ENCODE measurements at regions not wholly inside any gene's neighbourhood (a gene's known extent, or its start where the extent isn't known, plus 50 kb on each side); places are given as distances from the start of the nearest gene placed in this dataset.

DNA sequence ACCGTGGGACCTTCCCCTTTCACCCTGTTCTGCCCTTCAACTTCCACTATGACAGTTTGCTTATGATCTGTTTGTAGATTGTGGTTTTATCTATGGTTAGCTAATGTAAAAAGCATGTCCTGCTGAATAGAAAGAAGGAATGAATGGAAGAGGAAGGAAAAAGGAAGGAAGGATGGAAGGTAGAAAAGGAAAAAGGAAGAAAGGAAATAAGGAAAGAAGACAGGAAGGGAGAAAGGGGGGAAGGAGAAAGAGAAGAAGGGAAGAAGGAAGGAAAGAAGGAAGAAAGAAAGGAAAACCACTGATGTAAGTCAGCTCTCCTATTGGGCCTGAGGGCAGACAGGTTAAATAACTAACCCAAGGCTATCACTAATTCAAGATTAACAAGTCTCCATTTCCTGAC is 319.1 kb upstream of the KLF3 start:
- no peak for DNase-seq

DNA sequence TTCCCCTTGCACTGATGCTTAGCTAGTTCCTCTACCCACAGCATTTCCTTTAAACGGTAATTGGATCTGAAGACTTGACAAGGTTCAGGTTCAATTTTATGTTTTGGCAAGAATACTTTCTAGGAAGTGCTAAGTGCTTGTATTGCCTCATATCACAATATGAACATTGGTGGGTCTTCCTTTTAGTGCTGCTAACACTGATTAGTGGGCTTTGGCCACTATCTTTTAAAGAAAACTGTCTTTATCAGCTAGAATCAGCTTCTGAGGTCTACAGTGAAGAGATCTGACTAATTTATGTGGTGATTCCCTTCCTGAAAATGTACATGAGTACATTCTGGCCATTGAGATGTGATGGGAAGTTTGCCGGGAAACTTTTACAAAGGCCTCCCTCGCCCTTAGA is 316.7 kb upstream of the KLF3 start:
- DNase-seq: no peak

DNA sequence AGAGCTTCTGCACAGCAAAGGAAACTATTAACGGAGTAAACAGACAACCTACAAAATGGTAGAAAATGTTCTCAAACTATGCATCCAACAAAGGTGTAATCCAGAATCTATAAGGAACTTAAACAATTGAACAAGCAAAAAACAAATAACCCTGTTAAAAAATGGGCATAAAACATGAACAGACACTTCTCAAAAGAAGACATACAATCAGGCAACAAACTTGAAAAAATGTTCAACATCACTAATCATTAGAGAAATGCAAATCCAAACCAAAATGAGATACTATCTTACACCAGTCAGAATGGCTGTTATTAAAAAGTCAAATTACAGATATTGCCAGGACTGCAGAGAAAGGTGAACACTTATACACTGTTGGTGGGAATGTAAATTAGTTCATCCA is 309.6 kb upstream of the KLF3 start:
- no peak for DNase-seq

DNA sequence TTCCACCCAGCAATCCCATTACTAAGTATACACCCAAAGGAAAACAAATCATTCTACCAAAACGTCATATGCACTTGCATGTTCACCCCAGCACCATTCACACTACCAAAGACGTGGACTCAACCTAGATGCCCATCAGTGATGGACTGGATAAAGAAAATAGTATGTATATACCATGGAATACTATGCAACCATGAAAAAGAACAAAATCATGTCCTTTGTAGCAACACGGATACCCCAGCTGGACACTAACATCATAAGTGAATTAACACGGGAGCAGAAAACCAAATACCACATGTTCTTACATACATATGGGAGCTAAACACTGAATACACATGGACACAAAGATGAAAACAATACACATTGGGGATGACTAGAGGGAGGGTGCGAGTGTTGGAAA is 309.1 kb upstream of the KLF3 start:
- DNase-seq: no peak

DNA sequence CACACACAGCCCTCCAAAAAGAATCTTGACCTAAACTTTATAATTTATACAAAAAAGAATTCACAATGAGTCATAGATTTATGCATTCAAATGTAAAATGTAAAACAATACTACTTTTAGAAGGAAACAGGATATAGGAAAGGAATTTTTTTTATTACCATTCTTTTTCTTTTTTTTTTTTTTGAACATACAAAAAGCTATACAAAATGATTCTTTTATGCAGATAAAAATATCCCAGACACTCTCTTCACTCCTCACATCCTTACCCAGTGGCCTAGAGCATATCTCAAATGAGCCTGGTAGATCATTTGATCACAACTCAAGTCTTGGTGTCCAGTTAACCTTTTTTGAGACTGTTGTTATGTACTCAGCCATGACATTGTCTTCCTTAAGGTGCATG is 307.3 kb upstream of the KLF3 start:
- no peak for DNase-seq

DNA sequence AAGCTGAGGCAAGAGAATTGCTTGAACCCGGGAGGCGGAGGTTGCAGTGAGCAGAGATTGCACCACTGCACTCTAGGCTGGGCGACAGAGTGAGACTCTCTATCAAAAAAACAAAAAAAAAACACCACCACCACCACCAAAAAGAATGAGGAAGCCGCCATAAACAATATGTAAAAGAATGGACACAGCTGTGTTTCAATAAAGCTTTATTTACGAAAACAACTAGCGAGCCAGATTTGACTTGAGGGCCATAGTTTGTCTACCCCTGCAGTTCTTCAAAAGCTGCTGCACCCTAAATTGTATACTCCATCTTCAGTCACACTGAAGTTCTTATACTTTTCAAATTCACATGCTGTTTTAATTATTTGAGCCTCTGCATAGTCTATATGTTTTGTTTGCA is 306.5 kb upstream of the KLF3 start:
- DNase-seq: no peak

DNA sequence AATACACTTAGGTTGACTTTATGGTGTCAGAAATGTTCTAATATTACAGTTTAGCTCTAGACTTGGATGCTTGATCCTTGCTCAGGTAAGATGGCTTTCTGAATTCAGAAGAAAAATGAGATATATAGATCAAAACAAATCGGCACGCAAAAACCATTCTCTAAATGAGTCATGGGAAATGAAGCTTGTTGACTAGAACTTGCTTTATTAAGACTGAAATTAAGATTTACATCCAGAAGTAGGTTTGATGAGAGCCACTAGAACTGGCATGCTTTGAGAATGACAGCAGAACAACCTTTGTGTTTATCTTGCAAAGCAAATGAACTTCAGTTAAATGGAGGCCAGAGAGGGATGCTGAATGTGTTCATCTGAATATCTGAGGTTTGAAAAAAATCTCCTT is 304.9 kb upstream of the KLF3 start:
- no peak for DNase-seq

DNA sequence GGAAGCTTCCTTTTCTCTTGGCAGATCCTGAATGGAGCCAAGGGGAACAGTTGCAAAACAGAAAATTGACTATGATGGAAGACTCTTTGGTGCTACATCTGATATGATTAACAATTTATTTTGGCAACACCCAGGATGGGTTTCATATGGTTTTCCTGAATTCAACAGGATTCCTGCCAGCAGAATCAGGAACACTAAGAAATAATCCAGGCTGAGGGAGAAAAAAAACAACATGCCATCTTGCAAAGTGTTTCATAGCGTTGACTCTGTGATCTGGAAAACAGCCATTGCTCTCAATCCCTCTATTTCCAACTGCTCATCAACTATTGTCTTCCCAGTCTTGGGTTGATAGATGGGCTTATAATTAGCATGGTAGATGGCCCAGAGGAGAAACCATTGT is 303.8 kb upstream of the KLF3 start:
- DNase-seq: no peak

DNA sequence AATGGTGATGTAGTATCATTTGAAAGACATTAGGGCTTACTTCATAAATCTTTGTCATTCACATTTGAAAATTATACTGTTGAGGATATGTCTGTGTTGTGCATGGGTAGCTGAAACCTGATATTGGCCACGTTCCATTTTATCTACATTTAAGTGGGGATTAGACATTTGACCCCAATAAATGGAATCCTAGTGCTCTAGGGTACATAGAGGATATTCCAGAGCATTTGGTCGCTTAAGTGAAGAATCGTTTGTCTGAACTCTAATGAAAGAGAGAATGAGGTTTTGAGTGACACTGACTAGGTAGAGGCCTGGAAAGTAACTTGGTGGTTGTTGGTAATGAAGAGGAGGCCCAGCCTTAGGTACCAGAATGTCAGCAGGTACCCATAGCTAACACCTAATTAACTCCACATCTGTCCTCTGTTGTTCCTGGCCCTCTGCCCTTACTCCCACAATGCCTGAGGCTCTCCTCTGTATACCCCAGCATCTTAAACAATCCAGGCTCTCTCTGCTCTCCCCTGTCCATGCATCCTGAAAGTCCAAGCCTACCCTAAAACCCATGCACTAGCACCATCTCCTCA is 299.5 kb upstream of the KLF3 start:
- DNase-seq: no peak

DNA sequence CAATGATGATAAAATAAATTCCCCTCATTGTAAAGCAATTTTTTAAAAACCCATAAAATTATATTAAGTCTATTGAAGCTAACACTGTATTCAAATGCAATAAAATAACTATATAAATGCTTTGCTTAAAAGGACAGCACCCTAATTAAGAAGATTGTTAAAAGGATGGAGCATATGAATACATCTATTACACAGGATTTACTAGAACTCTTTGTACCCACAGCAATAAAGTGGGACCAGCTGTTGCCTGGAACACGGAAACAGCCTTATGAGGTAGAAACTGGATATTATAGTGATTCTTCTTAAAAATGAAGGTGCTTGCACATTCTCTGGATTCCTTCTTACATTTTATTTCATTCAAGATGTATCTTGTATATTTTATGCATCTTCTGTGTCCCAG is 298.7 kb upstream of the KLF3 start:
- DNase-seq: no peak

DNA sequence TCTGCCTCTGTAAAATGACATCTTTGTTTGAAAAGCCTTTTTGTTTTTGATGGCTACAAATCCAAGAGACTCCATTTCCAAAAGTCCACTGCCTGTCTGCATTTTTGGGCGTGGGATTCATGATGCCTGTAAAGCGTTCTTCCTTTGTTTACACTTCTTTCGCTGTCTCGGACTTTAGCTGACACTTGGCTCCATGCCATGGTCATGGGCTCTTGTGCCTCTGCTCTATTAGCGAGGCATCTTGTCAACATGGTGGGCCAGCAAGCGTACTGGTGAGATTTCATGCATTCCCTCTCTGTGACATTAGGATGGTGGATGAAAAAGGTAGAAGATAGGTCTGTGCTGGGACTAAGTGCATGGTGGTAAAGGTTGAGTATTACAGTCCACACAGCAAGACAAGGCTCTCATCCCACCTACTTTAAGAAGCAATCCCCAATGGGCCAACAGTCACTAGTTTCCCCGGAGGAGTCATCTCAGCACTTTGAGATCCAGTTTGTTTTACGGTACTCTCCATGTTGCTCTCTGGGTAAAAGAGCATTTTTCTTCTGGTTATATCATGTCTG is 298.2 kb upstream of the KLF3 start:
- no peak for DNase-seq

DNA sequence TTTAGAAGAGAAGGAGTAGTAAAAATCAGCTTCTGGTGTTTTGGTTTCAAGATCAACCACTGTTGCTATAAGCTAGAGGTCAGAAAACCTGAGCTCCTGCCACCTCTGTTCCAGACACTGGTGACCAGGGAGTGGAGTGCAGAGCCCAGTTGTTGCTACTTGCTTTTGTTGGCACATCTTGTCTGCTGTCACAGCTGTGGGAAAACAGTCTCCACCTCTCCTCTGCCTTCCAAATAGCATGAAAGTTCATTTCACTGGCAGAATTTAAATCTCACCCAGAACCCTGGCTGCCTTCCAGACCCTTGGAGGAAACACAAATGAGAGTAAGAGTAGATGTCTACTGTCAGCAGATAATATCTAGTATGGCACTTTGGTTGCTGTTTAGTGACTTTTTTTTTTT is 297.5 kb upstream of the KLF3 start:
- DNase-seq: no peak

DNA sequence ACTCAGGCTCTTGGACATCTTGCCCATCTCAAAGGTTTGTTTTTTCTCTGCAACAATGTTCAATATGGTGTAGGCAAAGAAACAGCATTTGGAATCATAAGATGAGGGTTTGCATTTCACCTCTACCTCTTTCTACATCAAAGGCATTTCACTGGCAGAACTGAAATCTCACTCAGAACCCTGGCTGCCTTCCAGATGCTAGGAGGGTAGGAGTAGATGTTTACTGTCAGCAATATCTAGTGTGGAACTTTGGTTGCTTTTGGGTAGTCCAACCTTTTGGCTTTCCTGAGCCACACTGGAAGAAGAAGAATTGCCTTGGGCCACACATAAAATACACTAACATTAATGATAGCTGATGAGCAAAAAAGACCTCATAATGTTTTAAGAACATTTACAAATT is 297.0 kb upstream of the KLF3 start:
- DNase-seq: no peak

DNA sequence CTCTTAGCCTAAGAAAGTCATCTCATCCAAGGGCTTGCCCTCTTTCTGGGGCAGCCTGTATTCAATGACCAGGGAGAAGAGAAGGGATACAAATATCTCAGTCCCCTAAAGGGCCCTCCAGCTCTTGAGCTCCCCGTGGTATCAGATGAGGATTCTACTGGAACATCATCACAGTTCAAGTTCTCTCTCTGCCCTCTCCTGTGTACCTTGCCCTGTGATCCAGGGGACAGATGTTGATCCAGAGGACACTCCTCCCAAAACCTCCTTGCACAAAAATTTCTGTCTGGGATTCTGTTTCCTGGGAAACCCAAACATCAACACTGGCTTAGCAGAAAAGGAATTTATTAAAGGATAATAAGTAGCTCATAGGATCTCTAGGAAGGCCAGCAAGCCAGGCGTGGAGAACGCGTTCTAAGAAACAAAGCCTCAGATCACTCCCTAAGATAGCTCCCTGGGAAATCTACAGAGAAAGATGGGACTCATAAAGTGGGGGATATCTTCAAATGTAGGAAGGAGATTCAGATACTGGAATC is 296.3 kb upstream of the KLF3 start:
- DNase-seq: no peak

DNA sequence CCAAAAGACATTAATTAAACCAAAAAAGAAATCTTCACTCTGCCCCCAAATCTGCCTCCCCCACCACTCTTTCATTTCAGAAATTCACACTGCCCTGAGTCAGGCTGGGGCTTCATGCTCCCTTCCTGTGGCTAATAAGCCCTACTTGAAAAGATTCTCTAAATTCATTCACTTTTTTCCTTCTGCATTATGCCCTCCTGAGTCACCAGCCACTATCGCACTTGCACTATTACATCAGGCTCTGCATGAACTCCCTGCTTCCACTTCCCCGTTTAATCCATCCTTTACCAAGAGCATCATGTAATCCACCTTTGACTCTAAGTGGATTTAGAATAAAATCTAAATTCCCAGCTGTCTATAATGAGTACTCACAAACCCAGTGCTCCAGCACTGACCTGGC is 295.4 kb upstream of the KLF3 start:
- no peak for DNase-seq

DNA sequence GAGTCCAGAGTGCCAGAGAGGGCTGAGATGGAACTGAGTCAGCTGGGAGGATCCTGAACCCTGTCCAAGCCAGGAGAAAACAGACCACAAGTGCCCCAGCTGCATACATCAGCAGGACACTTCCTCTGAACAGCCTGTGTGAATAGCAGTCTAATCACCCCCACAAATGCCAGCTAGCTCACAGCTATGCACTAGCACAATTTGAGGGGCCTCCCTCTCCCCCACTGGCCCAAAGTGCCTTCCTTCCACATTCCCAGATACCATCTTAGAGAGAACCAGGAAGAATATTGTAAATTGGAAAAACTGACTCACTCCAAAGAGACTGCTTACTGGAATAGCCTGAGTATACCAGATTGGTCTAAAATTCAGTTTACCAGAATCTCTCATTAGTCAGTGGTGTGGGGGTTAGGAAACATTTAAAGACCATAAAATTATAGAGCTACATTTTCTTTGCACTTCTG is 292.6 kb upstream of the KLF3 start:
- DNase-seq: no peak

DNA sequence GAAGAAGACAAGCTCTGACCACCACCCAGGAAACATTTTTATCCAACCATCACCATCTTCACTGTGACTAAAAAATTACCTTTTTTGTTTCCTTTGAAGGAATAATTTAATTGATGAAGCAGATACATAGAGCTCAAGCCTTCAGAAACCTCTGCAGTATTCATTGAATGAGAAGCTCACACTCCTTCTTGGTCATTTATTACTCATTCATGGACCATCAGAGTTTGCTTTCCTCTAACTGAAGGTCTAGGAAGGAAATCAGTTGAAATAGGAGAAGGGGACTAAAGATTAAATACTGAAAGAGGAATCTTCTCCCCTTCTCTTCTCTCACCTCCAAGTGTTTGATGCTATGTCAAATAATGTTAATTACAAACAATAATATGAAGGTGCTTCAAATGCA is 290.6 kb upstream of the KLF3 start:
- no peak for DNase-seq

DNA sequence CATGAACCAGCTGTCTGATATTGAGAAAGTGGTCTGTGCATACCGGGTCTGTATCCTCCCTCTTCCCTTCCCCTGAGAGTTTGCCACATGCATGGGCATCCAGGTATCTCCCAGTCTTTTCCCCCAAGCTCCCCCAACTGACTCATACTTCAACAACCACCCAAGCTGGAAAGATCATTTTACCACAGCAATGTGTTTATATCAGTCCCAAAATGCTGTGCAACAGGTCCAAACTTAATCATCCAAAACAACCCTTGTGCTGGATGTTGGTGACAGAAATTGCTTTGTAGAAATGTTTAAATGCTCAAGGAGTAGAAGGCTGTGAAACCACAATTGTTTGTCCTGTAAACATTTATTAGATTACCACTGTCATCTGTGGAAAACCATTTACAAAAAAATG is 286.8 kb upstream of the KLF3 start:
- DNase-seq: no peak

DNA sequence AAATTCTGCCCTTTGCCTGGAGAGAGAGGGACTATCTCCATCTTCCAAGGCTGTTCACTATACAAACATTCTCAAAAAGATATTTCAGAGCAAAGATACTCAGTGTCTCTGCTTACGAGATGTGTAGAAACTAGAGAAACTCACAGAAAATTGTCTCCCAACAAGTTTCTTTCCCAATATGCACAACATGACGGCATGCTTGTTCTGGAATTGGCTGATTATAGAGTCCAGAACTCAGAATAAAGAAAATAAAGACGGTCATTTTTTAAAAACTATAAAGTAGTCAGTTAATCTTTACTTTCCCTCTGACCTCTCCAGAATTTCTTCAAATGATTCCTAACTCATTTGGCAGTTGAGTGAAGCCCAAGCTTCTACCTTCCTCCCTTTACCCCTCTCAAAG is 285.5 kb upstream of the KLF3 start:
- DNase-seq: no peak

DNA sequence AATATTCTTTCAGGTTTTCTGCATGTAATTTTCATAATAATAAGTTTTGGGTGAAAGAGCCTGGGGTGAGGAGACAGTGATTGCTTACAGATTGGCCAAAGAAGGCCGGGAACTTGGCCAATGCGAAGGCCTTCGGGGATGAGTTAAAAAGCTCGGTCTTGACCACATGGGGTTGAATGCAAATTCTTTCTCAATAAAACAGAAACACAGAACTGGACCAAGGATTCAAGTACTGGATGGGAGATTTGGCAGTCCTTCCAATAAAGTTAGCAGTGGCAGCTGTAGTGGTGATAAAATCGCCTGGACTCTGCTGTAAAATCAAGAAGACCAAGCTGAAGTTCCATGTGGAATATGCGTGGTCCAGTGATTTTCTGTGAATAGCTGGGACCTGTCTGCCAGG is 282.2 kb upstream of the KLF3 start:
- DNase-seq: no peak

DNA sequence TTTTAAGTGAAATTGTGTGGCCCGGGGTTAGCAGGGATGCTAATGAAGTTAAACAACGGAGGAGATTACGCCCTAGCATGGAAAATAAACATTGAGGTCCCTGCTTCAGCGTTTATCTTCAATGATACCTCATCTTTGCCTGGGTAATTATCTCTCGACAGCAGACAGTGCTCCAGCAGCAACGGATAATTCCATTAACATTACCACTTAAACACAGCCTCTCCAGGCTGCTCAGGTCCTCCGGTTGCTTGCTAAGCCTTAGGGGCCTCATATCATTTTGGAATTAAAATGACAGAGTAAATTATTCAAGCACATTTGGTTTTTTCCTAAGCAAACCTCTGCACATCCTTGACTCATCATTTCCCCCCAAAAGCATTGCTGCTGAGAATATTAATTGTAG is 281.5 kb upstream of the KLF3 start:
- no peak for DNase-seq

DNA sequence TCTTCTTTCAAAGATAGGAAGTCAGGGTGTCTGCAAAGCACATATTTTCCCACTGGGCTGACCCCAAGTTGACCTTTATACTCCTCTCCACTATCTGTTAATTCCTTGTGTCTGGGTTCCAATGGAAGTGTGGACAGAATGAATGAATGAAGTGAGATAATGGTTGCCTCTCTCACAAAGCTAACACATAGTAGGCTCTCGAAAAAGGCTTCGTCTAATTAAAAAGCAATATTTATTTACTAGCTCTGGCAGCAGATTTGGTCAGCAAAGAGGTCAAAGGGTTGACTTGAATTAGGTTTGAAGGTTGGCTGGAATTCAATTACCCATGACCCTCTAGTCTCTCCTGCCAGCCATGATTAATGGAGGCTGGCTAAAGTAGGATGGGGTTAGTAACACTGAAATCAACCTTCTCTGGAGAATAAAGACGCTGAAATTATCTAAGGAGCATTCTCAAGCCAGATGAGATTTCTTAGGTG is 280.3 kb upstream of the KLF3 start:
- DNase-seq: no peak

DNA sequence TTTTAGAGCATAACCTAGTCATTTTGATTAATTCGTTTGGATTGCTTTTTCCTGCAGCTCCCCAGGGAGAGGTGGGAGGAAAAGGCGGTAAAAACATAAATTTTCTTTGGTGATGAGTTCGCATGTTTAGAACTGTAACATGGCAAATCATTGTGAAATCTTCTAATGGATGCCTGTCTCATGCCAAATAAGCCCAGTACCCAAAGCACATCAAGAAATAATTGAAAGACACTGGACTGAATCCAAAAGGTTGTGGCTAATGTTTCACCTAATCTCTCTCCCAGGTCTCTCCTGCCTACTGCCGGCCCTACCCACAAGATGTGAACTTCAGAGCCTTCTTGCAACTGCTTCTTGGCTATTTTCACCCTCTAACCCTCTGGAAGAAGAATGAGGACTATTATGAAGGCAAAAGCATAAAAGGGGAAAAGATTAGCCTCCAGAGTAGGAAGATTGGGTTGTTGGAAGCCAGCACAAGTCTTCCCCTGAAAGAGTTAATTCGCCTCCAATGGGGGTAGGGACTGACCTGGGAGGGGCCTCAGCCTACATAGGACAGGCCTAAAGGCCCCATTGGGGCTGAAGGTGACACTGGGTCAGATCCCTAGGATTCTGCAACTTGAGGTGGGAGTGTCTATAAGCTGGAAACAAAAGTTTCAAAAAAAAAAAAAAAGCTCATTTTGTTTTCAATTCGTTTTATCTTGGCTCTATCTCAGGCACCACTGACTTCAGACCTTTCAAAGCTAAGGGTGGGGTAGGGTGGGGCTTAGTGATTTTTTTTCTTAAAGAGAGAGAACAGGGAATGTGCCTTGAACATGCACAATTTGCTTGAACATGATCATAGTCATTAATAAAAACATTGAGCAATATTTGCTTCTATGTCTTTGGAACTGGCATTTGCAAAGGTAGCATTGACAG is 278.6 kb upstream of the KLF3 start:
- no peak for DNase-seq

DNA sequence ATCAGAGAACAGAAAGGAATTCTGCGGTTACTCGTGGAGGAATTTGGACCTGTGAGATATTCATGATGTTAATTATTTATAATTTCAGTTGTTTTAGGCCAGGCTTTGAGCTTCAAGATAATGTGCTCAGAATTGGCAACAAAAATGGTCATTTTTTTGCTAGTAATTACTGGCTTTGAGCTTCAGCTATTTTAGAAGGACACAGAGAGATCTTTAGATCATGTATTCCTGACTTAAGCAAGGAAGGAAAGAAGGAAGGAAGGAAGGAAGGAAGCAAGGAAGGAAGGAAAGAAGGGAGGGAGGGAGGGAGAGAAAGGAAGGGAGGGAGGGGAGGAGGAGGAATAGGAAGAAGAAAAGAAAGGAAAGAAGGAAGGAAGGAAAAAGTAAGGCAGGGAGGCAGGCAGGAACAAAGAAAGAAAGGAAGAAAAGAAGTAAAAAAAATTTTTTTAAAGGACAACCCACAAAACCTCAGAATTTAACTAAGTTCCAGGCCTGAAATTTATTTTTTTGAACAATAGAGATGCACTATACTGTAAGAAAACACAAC is 277.9 kb upstream of the KLF3 start:
- no peak for DNase-seq

All from eye (tissue), 1 donor.